ENCODE measurements at regions not wholly inside any gene's neighbourhood (a gene's known extent, or its start where the extent isn't known, plus 50 kb on each side); places are given as distances from the start of the nearest gene placed in this dataset.
"Not testable (repeated sequence)": the region's sequence is repeated elsewhere in the genome, so short reads cannot be mapped to it uniquely, and the experiment has no call there.

- no peak for DNase-seq
- peaks cover 0 to 4% (median 0%) of the 10 kb centered on the region in 7 donors for H3K27me3 ChIP-seq
Measured at GRCh38 chr16:88131966-88132365, 180.7 kb downstream of the BANP start.

GRCh38 chr16:88132836-88133506 is 181.7 kb downstream of the BANP start:
- Histone ChIP-seq H3K27me3 (peaks cover 0 to 4% (median 0%) of the 10 kb centered on the region in 7 donors), H3K36me3 (no peaks in the 10 kb centered on the region), H3K27ac (no peak overlapping the region), H3K4me1 (peaks cover 0 to 3% (median 0%) of the 10 kb centered on the region in 9 donors), H3K4me3 (no peak overlapping the region), H3K9me3 (peaks cover 0 to under 1% (median 0%) of the 10 kb centered on the region in 11 donors)
- intact Hi-C loops (cut with DNase I): no loop called here
- no peak for TF ChIP-seq CTCF (IDR thresholded peaks at IDR 0.05)
- no peak for DNase-seq
- 91 to 92% methylated on average over 27 of the region's 27 CpGs for WGBS, 2 donors
- no peak for ATAC-seq

More at GRCh38 chr16:88131966-88132365, 180.7 kb downstream of the BANP start:
- no peaks in the 10 kb centered on the region for H3K36me3 ChIP-seq
- intact Hi-C loops (cut with DNase I): no loop called here
- peaks cover 0 to 3% (median 0%) of the 10 kb centered on the region in 9 donors for H3K4me1 ChIP-seq
- no peaks in the 10 kb centered on the region for H3K9me3 ChIP-seq
- no peak for TF ChIP-seq CTCF (IDR thresholded peaks at IDR 0.05)
- no peak overlapping the region for H3K27ac ChIP-seq
- 94% methylated on average over 26 of the region's 26 CpGs for WGBS, 2 donors
- ATAC-seq: peak in 1 of 8 donors; percentile 29
- H3K4me3 ChIP-seq: no peak overlapping the region

DNA sequence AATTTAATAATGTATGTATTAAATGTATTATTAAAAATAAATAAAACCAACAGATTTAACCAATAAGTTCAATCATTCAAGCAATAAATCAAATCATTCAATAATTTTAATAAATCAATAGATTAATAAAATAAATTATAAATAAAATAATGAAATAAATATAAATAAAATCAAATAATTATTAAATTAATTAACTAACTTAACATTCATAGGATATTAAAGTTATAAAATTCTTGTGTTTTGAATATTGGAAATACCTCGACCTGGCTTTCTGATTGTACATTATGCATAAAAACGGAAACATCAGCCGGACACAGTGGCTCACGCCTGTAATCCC is 182.2 kb downstream of the BANP start:
- H3K27ac ChIP-seq: no peak overlapping the region
- DNase-seq: no peak
- intact Hi-C loops (cut with DNase I): no loop called here
- 94 to 99% methylated on average over 4 of the region's 4 CpGs for WGBS, 2 donors
- TF ChIP-seq CTCF (IDR thresholded peaks at IDR 0.05): no peak
- H3K27me3 ChIP-seq: peaks cover 0 to 4% (median 0%) of the 10 kb centered on the region in 7 donors
- H3K4me1 ChIP-seq: peaks cover 0 to 3% (median 0%) of the 10 kb centered on the region in 9 donors
- H3K36me3 ChIP-seq: no peaks in the 10 kb centered on the region
- ATAC-seq: no peak
- no peak overlapping the region for H3K4me3 ChIP-seq
- peaks cover 0 to 6% (median 3%) of the 10 kb centered on the region in 11 donors for H3K9me3 ChIP-seq

DNA sequence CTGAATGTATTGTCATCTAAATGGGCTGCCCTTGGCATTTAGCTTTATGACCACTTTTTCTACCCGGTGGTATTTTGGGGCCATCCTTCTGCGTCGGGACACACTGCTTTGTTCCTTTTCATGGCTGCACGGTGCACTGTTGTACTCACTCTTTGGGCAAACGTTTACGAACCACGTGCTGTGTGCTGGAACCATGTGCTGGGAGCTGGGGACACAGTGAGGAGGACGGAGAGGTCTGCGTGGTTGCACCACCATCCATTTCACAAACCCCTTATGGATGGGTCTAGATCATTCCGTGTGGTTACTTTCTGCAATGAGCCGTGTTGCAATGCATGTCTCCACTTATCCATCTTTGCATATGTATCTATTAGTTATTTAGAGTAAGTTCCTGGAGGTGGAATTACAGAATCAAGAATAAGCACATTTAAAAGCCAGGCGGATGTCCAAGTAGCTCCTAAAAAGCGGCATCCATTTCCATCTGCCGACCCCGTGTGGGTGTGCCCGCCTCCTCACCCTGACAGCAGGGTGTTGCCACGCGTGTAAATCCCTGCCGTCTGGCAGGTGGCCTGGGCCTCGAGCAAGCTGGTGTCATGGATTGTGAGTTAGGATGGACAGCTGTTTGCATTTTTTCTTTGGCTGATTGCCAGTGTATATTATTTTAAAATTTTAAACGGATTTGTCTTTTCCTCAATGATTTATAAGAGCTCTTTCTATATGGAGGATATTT is 183.1 kb downstream of the BANP start:
- ATAC-seq; H3K4me3 ChIP-seq; H3K36me3 ChIP-seq; intact Hi-C loops (cut with DNase I); DNase-seq; H3K27ac ChIP-seq; H3K27me3 ChIP-seq; H3K4me1 ChIP-seq: not testable (repeated sequence)
- WGBS, 2 donors: 80 to 86% methylated on average over 21 of the region's 21 CpGs
- peaks cover 0 to 15% (median 5%) of the 10 kb centered on the region in 11 donors for H3K9me3 ChIP-seq

DNA sequence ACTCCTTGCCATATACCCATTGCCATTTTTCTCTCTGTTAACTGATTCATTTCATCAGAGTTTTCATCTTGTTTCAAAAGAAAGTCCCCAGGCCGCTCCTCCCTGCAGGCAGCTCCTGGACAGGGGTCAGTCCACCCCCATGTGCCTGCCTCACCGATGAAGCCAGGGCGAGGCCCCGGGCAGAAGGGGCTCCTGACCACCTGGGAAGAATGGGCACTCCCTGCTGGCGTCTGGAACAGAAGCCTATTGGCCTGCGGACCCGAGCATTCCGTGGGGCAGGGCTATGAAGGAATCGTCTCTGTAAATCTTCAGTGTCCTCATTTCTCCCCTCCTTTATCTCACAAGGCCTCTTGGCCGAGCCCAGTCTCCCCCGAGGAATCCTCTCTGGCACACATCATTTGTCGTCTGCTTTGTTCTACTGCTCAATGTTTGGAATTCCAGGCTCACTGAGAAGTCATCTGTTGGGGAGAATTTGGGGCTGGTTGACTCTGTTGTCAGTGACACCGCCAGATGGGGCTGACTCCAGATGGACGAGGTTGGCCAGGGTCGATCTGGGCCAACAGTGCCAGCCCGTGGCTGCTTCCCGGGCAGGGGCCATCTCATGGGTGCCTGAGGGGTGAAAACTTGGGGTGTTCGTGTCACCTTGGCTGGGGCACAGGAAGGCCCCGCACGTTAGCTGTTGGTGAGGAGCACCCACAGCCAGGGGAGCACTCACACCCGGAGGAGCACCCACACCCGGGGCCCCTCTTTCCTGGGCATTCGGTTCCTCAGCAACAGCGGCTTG is 183.9 kb downstream of the BANP start:
- ATAC-seq: peak in 7 of 8 donors; percentile 34 to 65 (median 59)
- peaks cover 0 to 22% (median 5%) of the 10 kb centered on the region in 11 donors for H3K9me3 ChIP-seq
- intact Hi-C loops (cut with DNase I): not testable (repeated sequence)

GRCh38 chr16:88136211-88136713 is 185.0 kb downstream of the BANP start:
- H3K4me3 ChIP-seq; intact Hi-C loops (cut with DNase I); H3K27me3 ChIP-seq; DNase-seq; H3K27ac ChIP-seq; H3K4me1 ChIP-seq; H3K36me3 ChIP-seq: not testable (repeated sequence)
- 69 to 71% methylated on average over 13 of the region's 13 CpGs for WGBS, 2 donors
- peak in 5 of 8 donors; percentile 8 to 56 (median 31) for ATAC-seq
- H3K9me3 ChIP-seq: peaks cover 0 to 27% (median 5%) of the 10 kb centered on the region in 11 donors

More for the DNA sequence above, 183.9 kb downstream of the BANP start:
- 40 to 51% methylated on average over 23 to 24 of the region's 24 CpGs for WGBS, 2 donors
- not testable (repeated sequence) for H3K4me3 ChIP-seq, DNase-seq, H3K36me3 ChIP-seq, H3K27ac ChIP-seq, H3K4me1 ChIP-seq, H3K27me3 ChIP-seq

DNA sequence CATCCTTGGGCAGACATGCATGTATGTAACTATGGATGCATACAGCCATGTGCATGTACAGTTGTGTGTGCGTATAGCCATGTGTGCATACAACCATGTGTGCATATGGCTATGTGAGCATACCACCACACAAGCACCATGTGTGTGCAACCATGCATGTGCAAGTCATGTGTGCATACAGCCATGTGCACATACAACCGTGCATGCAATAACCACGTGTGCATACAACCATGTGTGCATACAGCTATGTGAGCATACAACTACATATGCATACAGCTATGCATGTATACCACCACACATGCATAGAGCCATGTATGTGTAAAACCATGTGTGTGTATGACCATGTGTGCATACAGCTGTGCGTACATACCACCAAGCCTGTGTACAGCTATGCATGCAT is 185.7 kb downstream of the BANP start:
- 95 to 99% methylated on average over 4 of the region's 4 CpGs for WGBS, 2 donors

More for the DNA sequence above, 185.7 kb downstream of the BANP start:
- peaks cover 0 to 27% (median 5%) of the 10 kb centered on the region in 11 donors for H3K9me3 ChIP-seq
- H3K4me1 ChIP-seq; H3K4me3 ChIP-seq; DNase-seq; H3K36me3 ChIP-seq; H3K27ac ChIP-seq; ATAC-seq; intact Hi-C loops (cut with DNase I); H3K27me3 ChIP-seq: not testable (repeated sequence)
